B cell (primary cell): ENCODE measurements at regions not wholly inside any gene's neighbourhood (a gene's known extent, or its start where the extent isn't known, plus 50 kb on each side); places are given as distances from the start of the nearest gene placed in this dataset.

Experiments used
- ATAC-seq: fragments of 200-7000 bp; cut with Tn5 transposase; one replicate; pipeline ENCODE4 v1.10.0; 2021; ENCODE audit warnings: low read depth, mild to moderate bottlenecking, moderate number of reproducible peaks, moderate library complexity
- CTCF ChIA-PET: fragments of 350-600 bp; sonication (Branson Sonifier 250); formaldehyde crosslinking; loops from one replicate; lab custom pipeline; 2021; ENCODE audit warnings: antibody characterized with exemption, inconsistent platforms; lab: Charles Lee
- POLR2A ChIA-PET: fragments of 350-600 bp; sonication (Branson Sonifier 250); formaldehyde crosslinking; loops from one replicate; lab custom pipeline; 2021; ENCODE audit warnings: antibody characterized with exemption; lab: Charles Lee
- DNase-seq: peaks from one replicate; pipeline ENCODE4 v3.0.0; 2013
- H2AFZ ChIP-seq: 2 replicates; pipeline ENCODE4 v1.6.1; 2012; ENCODE audit warnings: mild to moderate bottlenecking, low read depth, low read length; ENCODE audit not compliant: insufficient read depth, poor library complexity, severe bottlenecking
- H3K27ac ChIP-seq, 2 donors: 1 replicate in 1 of 2; 2 replicates in 1 of 2; pipeline ENCODE4 v1.5.1; 2012 to 2013; ENCODE audit warnings: low read length in 2 of 2, mild to moderate bottlenecking in 2 of 2, moderate library complexity in 1 of 2
- H3K27me3 ChIP-seq, 4 experiments: fragments of 200-600 bp in 1 of 4; sonication (generic) in 1 of 4; replicated peaks in 1 of 4; 1 replicate in 2 of 4; 2 replicates in 2 of 4; pipeline versions ENCODE4 v1.6.1 to v1.7.0; 2013 to 2016; ENCODE audit warnings: low read length in 3 of 4, mild to moderate bottlenecking in 2 of 4, mixed read lengths in 1 of 4, moderate library complexity in 1 of 4; ENCODE audit not compliant: insufficient read depth in 4 of 4, control insufficient read depth in 3 of 4; ENCODE audit errors: control extremely low read depth in 1 of 4
- H3K36me3 ChIP-seq, 2 experiments: replicated peaks in 1 of 2; 1 replicate in 1 of 2; 2 replicates in 1 of 2; pipeline versions ENCODE4 v1.6.1 to v1.7.1; 2013; ENCODE audit warnings: low read length in 1 of 2; ENCODE audit not compliant: insufficient read depth in 2 of 2, control insufficient read depth in 1 of 2; ENCODE audit errors: control extremely low read depth in 1 of 2, extremely low read depth in 1 of 2
- H3K4me1 ChIP-seq, 2 donors: fragments of 200-600 bp in 1 of 2; sonication (generic) in 1 of 2; 1 replicate in 1 of 2; 2 replicates in 1 of 2; pipeline versions ENCODE4 v1.5.1 to v1.6.1; 2013 to 2017; ENCODE audit warnings: low read length in 2 of 2; ENCODE audit not compliant: control insufficient read depth in 2 of 2, insufficient read depth in 2 of 2
- H3K4me2 ChIP-seq: replicated peaks from 2 replicates; pipeline ENCODE3; 2012; ENCODE audit warnings: mild to moderate bottlenecking, low read depth, low read length; ENCODE audit not compliant: poor library complexity, severe bottlenecking
- H3K4me3 ChIP-seq, 5 experiments: fragments of 200-600 bp in 1 of 5; sonication (generic) in 1 of 5; 1 replicate in 3 of 5; 2 replicates in 2 of 5; pipeline versions ENCODE4 v1.5.1 to v1.7.0; 2011 to 2016; ENCODE audit warnings: low read length in 4 of 5, mild to moderate bottlenecking in 4 of 5, low read depth in 2 of 5, control low read depth in 1 of 5, moderate library complexity in 1 of 5; ENCODE audit not compliant: insufficient read depth in 1 of 5; ENCODE audit errors: control extremely low read depth in 1 of 5, extremely low read depth in 1 of 5
- H3K79me2 ChIP-seq: fragments of 200-600 bp; sonication (generic); one replicate; pipeline ENCODE4 v1.6.0; 2016; ENCODE audit warnings: low read length; ENCODE audit not compliant: control insufficient read depth, insufficient read depth
- H3K9ac ChIP-seq: fragments of 200-600 bp; sonication (generic); 2 replicates; pipeline ENCODE4 v1.6.1; 2017; ENCODE audit warnings: mild to moderate bottlenecking, low read length, moderate library complexity
- H3K9me3 ChIP-seq, 3 donors: one replicate each; pipeline versions ENCODE4 v1.6.1 to v1.7.1; 2013; ENCODE audit warnings: low read length in 2 of 3; ENCODE audit not compliant: control insufficient read depth in 2 of 3, insufficient read depth in 1 of 3; ENCODE audit errors: control extremely low read depth in 1 of 3
- H4K20me1 ChIP-seq: 2 replicates; pipeline ENCODE4 v1.6.0; 2012; ENCODE audit warnings: mild to moderate bottlenecking, low read length; ENCODE audit not compliant: insufficient read depth, control insufficient read depth, poor library complexity, severe bottlenecking
- H3K27ac Mint-ChIP-seq: one replicate; pipeline ENCODE4 v1.8.0; 2021; ENCODE audit warnings: mixed read lengths
- H3K27me3 Mint-ChIP-seq: one replicate; pipeline ENCODE4 v1.8.0; 2021; ENCODE audit warnings: mixed read lengths
- H3K4me1 Mint-ChIP-seq: one replicate; pipeline ENCODE4 v1.8.0; 2021; ENCODE audit warnings: mixed read lengths
- H3K4me3 Mint-ChIP-seq: one replicate; pipeline ENCODE4 v1.8.0; 2021; ENCODE audit warnings: mixed read lengths
- H3K9me3 Mint-ChIP-seq: one replicate; pipeline ENCODE4 v1.8.0; 2022; ENCODE audit warnings: mixed read lengths; ENCODE audit not compliant: insufficient read depth
- EZH2 ChIP-seq: IDR thresholded peaks from 2 replicates; pipeline ENCODE4 v1.6.1; 2012; ENCODE audit warnings: borderline replicate concordance, low read depth, mild to moderate bottlenecking, moderate library complexity, low read length; ENCODE audit not compliant: insufficient read depth, poor library complexity, severe bottlenecking
- WGBS: methylation state at CpG from one replicate; pipeline ENCODE4 v1.1.5; 2013; ENCODE audit warnings: missing lambda C conversion rate; ENCODE audit not compliant: insufficient coverage; 5-methylcytosine and 5-hydroxymethylcytosine counted together
- intact Hi-C: fragments of 100-400 bp; cut with micrococcal nuclease; formaldehyde crosslinking; loops from one replicate; pipeline ENCODE4 v1.10.0; 2022
- TF ChIP-seq, protein P1 (sequence below): fragments of 200-600 bp; IDR thresholded peaks from one replicate; pipeline ENCODE4 v1.8.0; 2022; ENCODE audit warnings: antibody characterized with exemption, mild to moderate bottlenecking

DNA sequence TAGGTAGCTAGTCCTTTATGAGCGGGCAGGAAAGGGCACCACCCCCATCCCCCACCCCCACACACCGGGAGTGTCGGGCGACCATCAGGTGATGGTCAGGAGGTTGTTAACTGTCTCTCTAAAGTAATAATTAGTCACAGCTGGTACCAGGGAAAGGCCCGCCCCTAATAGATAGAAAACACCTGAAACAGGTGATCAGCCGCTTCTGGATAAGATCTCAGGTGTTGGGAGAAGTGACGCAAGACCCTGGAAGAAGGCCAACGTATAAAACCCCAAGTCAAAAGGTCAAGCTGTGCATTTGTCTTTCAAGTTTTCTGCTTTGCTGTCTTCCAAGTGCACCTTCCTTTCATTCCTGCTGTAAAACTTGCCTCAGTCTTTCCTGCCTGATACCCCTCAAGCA lies 59.6 kb upstream of the LINC00305 start:
- H3K4me1 ChIP-seq = peaks cover 0 to 9% of the 10 kb centered on the region in 2 donors
- no peaks in the 10 kb centered on the region for H3K27me3 ChIP-seq
- no peak overlapping the region for H3K4me3 ChIP-seq
- Mint-ChIP-seq H3K9me3 (no peaks in the 10 kb centered on the region), H3K4me3 (no peak overlapping the region), H3K27ac (no peak overlapping the region), H3K27me3 (no peaks in the 10 kb centered on the region), H3K4me1 (peaks cover 6% of the 10 kb centered on the region)
- TF ChIP-seq EZH2 = no peak
- TF ChIP-seq, protein P1, sequence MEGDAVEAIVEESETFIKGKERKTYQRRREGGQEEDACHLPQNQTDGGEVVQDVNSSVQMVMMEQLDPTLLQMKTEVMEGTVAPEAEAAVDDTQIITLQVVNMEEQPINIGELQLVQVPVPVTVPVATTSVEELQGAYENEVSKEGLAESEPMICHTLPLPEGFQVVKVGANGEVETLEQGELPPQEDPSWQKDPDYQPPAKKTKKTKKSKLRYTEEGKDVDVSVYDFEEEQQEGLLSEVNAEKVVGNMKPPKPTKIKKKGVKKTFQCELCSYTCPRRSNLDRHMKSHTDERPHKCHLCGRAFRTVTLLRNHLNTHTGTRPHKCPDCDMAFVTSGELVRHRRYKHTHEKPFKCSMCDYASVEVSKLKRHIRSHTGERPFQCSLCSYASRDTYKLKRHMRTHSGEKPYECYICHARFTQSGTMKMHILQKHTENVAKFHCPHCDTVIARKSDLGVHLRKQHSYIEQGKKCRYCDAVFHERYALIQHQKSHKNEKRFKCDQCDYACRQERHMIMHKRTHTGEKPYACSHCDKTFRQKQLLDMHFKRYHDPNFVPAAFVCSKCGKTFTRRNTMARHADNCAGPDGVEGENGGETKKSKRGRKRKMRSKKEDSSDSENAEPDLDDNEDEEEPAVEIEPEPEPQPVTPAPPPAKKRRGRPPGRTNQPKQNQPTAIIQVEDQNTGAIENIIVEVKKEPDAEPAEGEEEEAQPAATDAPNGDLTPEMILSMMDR = no peak
- H3K4me2 ChIP-seq = no peak overlapping the region
- ChIA-PET CTCF (no interaction called here), POLR2A (no interaction called here)
- H3K9ac ChIP-seq = no peak overlapping the region
- no peak overlapping the region for H2AFZ ChIP-seq
- intact Hi-C loops = no loop called here
- no peaks in the 10 kb centered on the region for H3K9me3 ChIP-seq
- no peaks in the 10 kb centered on the region for H3K36me3 ChIP-seq
- no peak overlapping the region for H3K27ac ChIP-seq
- DNase-seq = no peak
- H3K79me2 ChIP-seq = no peaks in the 10 kb centered on the region
- ATAC-seq = no peak
- WGBS = 97% methylated on average over 4 of the region's 8 CpGs
- H4K20me1 ChIP-seq = no peaks in the 10 kb centered on the region

DNA sequence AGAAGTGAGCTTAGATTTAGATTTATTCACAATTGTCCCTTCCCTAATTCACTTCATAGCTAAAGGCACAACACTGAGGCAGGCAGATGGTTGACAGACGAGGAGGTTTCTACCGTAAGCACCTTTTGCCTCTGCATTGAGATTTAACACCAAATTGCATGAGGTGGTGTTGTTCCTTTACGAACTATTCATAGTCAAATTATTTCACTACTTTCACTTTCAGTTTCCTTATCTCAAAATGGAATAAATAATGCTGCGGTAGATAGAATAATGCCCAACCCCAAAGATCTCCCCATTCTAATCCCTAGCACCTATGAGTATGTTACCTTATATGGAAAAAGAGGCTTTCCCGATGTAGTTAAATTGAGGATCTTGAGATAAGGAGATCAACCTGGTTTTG lies 58.9 kb upstream of the LINC00305 start:
- peak overlapping the region; percentile 35 for H3K4me2 ChIP-seq
- H3K27ac Mint-ChIP-seq = no peak overlapping the region
- H3K9me3 Mint-ChIP-seq = no peaks in the 10 kb centered on the region
- peak overlapping the region in 2 of 5 experiments; percentile 5 to 6 for H3K4me3 ChIP-seq
- intact Hi-C loops = no loop called here
- no peaks in the 10 kb centered on the region for H3K79me2 ChIP-seq
- POLR2A ChIA-PET = no interaction called here
- peak overlapping the region; percentile 72 for H2AFZ ChIP-seq
- peaks cover 0 to 9% of the 10 kb centered on the region in 2 donors for H3K4me1 ChIP-seq
- DNase-seq = no peak
- CTCF ChIA-PET = no interaction called here
- no peaks in the 10 kb centered on the region for H3K27me3 Mint-ChIP-seq
- H3K4me1 Mint-ChIP-seq = peaks cover 6% of the 10 kb centered on the region
- no peak for ATAC-seq
- peak overlapping the region; percentile 21 for H3K9ac ChIP-seq
- H3K27ac ChIP-seq = no peak overlapping the region
- H3K27me3 ChIP-seq = no peaks in the 10 kb centered on the region
- WGBS = 50% methylated on average over 1 of the region's 5 CpGs
- no peaks in the 10 kb centered on the region for H4K20me1 ChIP-seq
- H3K4me3 Mint-ChIP-seq = peak overlapping the region; percentile 2
- H3K36me3 ChIP-seq = no peaks in the 10 kb centered on the region
- TF ChIP-seq, protein P1 = no peak
- no peak for TF ChIP-seq EZH2
- no peaks in the 10 kb centered on the region for H3K9me3 ChIP-seq
